ENCODE measurements at regions not wholly inside any gene's neighbourhood (a gene's known extent, or its start where the extent isn't known, plus 50 kb on each side); places are given as distances from the start of the nearest gene placed in this dataset.

DNA sequence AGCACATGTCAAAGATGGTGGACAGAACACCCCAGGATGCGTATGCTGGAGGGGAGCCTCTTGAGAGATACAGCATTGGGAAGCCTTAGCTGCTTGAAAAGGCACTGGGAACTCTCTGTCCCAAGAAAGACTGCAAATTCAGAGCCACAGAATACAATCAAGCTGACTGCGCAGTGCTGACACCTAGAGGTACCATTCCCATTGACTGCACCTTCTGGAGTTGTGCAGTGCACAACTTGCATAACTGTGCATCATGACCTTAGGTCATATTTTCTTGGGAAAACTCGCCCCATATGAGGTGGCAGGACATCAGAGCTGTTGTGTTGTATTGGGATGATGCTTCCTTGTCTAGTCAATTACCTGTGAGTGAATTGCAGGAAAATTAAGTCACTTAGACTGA lies 646.5 kb upstream of the NOX3 start:
- no peak for DNase-seq (ENCODE audit: extremely low read depth in 1 of 2, low read depth in 1 of 2)

DNA sequence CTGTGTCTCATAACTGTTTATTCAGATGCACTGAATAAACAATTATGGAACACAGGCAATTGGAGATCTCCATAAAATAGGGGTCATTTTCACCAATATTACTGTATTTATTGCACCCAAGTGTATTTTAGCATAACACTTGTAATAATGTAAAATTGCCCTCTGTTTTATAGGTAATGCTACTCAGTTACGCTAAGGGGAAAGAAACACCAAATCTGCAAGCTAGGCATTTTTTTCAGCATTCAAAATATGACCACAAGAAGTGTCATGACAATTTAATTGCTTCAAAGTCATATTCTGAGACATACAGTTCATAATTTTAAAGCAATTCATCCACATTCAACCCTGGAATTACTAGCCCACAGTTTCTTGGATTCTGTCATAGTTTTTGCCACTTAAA lies 643.2 kb upstream of the NOX3 start:
- DNase-seq (ENCODE audit: extremely low read depth in 1 of 2, low read depth in 1 of 2) = no peak

DNA sequence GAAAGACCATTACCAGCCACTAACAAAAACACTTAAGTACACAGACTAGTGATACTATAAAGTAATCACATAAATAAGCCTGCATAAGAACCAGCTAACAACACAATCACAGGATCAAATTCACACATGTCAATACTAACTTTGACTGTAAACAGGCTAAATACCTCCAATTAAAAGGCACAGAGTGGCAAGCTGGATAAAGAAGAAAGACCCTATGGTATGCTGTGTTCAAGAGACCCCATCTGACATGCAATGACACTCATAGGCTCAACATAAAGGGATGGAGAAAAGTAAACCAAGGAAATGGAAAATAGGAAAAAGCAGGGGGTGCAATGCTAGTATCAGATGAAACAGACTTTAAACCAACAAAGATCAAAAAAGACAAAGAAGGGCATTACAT lies 631.8 kb upstream of the NOX3 start:
- DNase-seq (ENCODE audit: extremely low read depth in 1 of 2, low read depth in 1 of 2) = no peak

DNA sequence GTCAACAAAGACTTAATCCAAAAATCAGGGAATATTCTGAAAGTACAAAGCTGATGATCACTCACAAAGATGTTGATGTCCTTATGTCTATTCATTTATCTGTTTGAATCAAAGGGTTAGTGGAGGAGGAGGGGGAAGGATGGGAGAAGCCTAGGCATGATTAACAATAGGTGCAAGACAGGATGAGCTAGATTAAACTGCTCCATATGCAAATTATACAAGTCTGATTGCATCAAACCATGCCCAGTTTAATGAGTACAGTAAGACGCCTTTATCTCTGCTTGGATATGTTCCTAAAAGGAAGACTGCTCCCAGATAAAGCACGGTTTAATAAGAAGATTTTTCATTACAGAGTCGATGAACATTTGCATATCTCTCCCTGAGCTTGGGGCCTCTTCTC lies 626.4 kb upstream of the NOX3 start:
- DNase-seq (ENCODE audit: extremely low read depth in 1 of 2, low read depth in 1 of 2) = no peak

DNA sequence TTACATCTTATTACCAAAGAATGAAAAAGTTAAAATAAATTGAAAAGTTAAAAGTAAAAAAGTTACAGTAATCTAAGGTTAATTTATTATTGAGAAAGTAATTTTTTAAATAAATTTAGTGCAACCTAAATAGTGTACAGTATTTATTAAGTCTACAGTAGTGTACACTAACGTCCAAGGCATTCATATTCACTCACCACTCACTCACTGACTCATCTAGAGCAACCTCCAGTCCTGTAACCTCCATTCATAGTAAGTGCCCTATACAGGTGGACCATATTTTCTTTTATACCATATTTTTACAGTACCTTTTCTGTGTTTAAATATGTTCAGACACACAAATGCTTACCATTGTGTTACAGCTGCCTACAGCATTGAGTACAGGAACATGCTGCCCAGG lies 624.7 kb upstream of the NOX3 start:
- DNase-seq (ENCODE audit: extremely low read depth in 1 of 2, low read depth in 1 of 2) = no peak

DNA sequence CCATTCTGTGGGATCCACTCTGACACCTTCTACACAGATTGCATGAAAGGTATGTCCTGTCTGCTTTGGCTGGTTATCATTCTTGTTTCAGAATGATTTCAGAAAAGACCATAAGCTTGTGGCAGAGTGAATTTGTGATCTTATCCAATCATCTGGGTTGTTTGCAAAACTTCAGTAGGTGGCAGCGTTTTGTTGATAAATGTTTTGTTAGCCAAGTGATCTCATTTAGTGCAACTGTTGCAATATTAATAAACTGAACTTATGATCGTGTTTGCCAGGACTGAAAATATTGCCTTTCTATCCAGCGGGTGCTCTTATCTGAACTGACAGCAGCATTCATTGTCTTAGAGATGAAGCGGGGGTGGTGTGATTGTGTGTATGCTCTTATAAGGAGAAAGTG lies 613.2 kb upstream of the NOX3 start:
- DNase-seq (ENCODE audit: extremely low read depth in 1 of 2, low read depth in 1 of 2) = no peak

DNA sequence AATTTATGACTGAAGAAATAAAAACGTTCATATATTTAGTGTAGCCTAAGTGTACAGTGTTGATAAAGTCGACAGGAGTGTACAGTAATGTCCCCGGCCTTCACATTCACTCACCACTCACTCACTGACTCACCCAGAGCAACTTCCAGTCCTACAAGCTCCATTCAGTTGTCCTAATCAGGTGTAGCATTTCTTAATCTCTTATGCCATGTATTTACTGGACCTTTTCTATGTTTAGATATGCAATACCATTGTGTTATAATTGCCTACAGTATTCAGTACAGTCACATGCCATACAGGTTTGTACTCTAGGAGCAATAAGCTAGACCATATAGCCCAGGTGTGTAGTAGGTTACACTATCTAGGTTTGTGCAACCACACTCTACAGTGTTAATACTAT lies 610.2 kb upstream of the NOX3 start:
- DNase-seq (ENCODE audit: extremely low read depth in 1 of 2, low read depth in 1 of 2) = no peak

DNA sequence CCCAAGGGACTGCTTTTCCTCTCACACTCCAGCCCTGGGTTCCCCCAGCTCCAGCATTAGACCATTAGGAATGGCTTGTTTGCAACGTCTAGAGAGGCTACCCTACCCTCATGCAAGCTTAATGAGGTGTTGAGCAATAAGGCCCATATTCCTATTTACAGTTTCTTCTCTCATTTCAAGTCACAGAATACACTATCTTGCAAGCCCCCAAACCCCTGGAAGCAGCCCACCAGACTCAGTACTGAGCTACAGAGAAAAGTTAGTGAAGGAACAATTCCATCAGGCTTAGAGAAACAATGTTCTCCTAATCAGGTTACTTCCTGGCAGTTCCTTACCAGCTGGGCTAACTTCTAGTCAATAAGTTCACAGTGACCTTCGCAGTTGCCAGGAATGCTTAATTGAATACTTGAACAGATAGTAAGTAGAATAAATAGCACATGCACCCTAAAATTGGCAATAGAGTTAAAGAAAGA lies 606.5 kb upstream of the NOX3 start:
- DNase-seq (ENCODE audit: extremely low read depth in 1 of 2, low read depth in 1 of 2) = no peak

DNA sequence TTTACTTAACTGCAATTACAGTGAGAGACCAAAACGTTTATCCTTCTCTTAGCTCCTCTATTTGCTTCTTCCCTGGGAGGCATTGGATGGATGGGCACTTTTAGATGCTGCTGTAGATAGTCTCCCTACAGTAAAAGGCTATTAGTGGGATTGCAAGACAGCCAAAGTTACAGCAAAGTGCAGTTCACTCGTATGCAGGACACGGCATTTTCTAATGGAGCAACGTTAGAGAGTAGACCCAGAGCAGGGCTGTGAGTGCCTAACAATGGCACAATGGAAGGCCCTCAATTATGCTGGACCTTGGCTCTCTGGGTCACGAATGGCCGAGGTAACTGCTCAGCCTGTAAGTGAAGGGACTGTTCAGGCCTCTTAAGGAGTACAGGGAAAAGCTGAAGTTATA lies 605.8 kb upstream of the NOX3 start:
- no peak for DNase-seq (ENCODE audit: extremely low read depth in 1 of 2, low read depth in 1 of 2)

DNA sequence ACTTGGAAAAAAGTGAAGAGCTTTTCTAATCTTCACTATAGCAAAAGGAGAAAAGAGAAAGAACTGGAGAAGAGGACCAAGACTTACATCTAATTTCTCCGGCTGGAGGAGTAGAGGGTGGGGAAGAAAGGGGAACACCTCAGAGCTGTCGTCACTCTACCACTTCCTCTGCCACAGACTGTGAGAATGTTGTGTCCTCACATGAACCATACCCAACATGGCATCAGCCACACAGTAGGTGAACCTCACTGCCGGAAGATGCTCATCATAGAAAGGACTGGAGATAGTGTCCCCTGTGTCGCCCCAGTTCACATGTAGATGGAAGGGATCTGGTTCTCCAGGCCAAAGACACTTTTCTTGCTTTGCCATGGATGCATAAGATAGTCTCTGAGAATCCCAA lies 604.4 kb upstream of the NOX3 start:
- no peak for DNase-seq (ENCODE audit: extremely low read depth in 1 of 2, low read depth in 1 of 2)

DNA sequence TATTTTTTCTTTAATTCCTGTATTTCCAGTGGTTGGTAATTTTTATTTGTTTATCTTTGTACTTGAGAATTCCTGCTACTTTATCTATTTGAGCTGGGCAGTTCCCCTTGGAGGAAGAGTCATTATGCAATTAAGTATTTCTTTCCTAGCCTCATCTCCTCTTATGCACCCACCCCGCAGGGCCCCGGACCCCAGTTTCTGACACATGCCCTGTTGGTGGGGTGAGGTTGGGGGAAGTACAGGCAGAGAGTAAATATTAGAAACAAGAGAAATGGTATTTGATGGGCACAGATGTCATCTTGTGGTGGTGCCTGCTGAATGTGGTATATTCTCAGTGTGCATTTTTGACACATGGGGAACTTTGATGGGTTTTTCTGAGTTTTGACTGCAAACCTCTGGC lies 602.7 kb upstream of the NOX3 start:
- no peak for DNase-seq (ENCODE audit: extremely low read depth in 1 of 2, low read depth in 1 of 2)

DNA sequence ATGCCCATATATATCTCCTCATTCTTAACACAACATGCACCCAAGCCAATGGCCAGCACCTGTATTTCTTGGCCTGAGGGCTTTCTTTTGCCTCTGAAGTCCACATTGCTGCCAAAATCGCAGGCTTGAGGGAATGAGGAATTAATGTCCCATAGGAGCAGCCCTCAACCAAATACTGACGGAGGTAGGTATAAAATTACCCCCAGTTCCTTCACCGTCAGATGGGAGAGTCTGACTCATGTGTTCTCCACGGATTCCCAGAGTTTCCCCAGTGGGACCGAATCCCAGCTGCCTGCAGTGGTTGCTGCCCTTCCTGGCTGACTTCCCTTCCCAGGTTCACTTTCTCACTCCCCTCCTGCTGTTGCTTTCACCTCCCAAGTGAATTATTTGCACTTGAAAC lies 602.2 kb upstream of the NOX3 start:
- DNase-seq (ENCODE audit: extremely low read depth in 1 of 2, low read depth in 1 of 2) = no peak

DNA sequence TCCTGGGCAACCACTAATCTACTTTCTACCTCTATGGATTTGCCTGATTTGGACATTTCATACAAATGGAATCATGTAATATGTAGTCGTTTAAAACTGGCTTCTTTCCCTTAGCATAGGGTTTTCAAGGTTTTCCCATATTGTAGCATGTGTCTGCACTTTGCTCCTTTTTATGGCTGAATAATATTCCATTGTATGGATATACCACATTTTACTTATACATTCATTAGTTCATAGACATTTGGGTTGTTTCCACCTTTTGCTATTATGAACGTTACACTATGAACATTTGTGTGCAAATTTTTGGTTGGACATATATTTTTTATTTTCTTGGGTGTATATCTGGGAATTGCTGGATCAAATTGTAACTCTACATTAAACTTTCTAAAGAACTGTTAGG lies 600.4 kb upstream of the NOX3 start:
- DNase-seq (ENCODE audit: extremely low read depth in 1 of 2, low read depth in 1 of 2) = no peak

DNA sequence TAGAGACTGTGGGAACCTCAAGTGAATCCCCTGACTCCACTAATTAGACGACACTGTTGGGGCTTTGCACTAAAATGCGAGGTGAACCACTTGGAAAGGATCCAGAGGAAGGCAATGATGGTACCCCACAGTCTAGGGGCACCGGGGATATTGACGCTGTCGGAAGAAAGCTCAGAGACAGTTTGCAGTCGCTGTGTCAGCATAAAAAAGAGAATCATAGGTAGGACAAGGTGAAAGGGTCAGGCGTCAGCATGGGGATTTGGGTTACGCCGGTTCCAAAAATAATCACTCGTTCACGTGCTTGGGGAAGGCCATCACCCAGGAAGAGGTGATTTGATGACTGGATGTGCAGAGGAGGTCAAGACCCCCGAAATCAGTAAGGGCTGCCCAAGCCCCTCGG lies 598.0 kb upstream of the NOX3 start:
- DNase-seq (ENCODE audit: extremely low read depth in 1 of 2, low read depth in 1 of 2) = no peak

DNA sequence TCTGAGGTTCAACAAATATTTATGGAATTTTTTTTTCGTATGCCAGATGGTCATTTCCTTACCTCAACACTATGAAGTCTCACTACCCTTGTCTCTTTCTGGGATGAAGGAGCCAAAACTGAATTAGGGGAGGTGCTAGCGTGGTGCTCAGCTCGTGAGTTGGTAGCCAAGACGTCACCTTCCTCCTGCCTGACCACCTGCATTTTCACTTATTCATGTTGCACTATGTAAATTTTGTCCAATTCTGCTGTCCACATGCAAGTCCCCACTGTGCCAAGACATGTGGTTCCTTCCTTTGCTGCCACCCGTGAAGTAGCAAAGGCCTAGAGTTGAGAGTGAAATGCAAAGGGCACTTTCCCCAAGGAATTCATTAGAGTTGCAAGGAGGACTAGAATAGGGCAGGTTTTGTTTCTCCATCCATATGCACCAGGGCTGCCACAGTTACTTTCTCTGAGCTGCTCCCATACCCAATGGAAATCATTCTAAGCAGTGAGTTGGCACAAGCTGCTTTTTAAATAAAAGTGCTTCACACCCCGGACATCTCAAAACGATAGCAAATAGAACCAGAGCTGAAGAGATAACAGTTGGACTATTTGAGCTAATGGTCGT lies 591.3 kb upstream of the NOX3 start:
- no peak for DNase-seq (ENCODE audit: extremely low read depth in 1 of 2, low read depth in 1 of 2)

DNA sequence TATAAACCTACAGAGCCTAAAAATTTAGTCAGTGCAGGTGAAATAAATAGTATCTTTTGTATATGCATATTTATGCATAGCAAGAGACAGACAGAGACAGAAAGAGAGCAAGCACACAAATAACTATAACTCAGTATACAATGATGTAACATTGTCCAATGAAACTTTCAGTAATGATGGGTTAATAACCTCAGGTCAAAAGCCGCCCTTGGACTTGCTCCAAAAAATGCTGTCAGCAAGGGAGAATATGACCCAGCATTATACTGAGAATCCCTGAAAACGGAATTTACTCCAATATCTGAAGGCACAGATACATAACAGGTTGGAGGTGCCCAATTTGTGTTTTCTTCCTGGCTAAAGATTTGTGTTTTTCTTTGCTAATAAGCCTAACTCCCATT lies 590.6 kb upstream of the NOX3 start:
- no peak for DNase-seq (ENCODE audit: extremely low read depth in 1 of 2, low read depth in 1 of 2)

DNA sequence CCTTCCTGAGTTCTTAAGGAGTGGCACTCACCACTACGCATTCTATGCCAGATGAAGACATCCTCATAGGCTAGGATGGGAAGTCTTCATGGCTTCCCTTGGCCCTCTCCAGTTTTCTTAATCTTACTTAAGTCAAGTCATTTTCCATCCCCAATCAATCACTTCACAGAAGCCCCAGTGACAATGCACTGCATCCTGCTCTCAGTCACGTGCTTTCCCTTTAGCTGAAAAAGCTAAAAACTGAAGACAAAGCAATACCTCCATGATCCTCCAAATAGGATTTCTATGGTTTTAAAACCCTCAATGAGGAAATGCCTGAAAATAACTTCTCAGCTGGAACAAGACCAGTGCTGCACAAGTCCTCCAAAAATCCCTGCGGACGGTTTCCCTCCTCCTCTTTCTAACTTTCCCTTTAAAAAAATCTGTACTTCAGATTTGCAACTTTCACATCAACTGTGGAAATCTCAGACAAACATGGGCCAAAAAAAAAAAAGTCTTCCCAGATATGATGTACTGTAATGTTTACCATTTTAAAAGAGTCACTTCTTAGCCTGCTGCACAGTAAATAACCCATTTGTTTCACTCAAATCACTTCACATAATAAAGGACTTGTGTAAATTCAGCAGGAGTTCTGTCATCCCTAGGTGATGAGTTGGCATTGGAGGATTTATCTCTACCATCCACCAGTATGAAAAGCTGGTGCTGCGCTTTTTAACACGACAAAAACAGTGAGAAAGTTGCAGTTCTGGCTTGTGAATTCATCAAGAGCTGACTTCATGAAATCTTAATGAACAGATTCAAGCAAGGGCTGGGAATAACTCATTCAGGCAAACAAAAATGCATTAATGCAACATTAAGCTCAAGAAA lies 590.0 kb upstream of the NOX3 start:
- DNase-seq (ENCODE audit: extremely low read depth in 1 of 2, low read depth in 1 of 2) = no peak

DNA sequence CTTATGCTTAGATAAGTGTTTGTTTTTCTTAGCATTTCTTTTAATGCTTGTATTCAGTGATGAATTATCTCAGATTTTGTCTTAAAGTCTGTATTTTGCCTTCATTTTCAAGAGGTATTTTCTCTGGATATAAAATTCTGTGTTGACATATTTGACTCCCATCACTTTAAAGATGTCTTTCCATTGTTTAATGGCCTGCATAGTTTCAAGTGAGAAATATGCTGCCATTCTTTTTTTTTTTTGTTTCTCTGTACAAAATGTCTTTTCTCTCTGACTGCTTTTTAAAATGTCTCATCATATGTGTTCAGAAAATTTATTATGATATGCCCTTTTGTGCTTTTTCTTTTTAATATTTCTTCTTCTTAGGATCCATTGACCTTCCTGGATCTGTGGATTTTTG lies 578.0 kb upstream of the NOX3 start:
- no peak for DNase-seq (ENCODE audit: extremely low read depth in 1 of 2, low read depth in 1 of 2)

DNA sequence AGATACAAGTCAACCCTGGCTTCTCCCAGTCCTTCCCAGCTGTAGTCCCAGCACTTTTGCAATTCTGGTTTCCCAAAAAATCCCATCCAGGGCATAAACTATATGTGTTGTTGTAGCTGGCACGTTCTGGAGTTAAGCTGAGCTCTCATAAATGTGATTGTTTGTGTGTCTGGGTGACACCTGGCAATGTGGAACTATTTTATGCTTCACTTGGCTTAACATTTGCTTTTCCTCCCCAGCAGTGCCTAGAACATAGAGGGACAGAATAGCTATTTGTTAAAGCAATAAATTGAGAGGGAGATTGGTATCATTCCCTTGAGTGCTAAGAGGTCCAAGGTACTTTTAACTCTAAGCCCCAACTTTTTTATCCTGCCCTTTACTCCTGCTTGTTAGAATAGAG lies 575.9 kb upstream of the NOX3 start:
- no peak for DNase-seq (ENCODE audit: extremely low read depth in 1 of 2, low read depth in 1 of 2)

DNA sequence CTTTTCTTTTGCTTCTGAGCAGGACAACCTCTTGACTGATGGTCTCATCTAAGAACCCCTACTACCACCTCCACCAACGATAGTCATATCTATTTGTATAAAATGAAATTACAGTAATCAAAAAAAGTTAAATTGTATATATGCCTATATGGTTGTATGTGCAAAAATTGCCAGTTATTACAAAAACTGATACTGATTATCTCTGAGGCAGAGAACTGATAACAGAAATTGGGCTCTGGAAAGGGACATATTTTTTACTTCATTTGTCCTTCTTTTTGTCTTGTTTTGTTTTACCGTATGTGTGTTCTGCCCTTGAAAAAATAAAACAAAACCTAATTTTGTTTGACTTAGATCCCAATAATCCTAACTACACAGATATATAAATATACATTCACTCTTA lies 574.4 kb upstream of the NOX3 start:
- DNase-seq (ENCODE audit: extremely low read depth in 1 of 2, low read depth in 1 of 2) = no peak

DNA sequence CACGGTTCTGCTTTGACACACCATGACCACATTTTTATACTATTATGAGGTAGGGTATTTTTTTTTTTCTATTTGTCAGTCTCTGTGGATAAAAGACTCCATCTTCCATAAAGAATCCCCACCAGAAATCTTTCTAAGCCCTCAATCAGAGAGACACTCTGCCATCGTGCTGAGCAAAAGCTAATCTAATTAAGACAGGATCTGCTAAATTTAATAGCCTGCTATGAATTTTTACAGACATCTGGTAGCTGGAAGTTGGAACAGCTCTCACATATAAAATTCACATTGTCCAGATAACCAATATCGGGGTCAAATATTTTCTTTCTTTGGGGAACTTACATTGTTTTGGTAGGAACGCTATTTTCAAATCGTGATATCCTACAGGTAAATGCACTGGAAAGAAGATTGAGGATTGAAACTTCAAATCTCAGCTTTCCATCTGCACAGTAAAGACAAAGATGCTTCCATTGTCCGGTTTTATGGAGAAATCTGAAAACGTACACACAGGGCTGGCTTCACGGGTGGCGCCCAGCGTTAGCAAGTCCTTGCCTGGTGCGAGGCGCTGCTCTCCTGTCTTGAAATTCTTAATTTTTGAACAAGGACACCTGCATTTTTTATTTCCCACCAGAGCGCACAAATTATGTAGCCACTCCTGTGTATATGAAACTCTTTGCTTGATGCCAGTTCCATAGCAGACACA lies 573.8 kb upstream of the NOX3 start:
- no peak for DNase-seq (ENCODE audit: extremely low read depth in 1 of 2, low read depth in 1 of 2)
